Spleen (tissue), 7 donors: ENCODE measurements at regions not wholly inside any gene's neighbourhood (a gene's known extent, or its start where the extent isn't known, plus 50 kb on each side); places are given as distances from the start of the nearest gene placed in this dataset.

Experiments
- CTCF ChIP-seq, 11 experiments: fragments of 200-600 bp in 7 of 11; fragments of 450-650 bp in 4 of 11; sonication (generic) in 4 of 11; IDR thresholded peaks in 8 of 11; conservative IDR thresholded peaks in 3 of 11; 1 replicate in 7 of 11; 2 replicates in 4 of 11; pipeline versions ENCODE4 v1.4.0 to v1.8.0; 2016 to 2021; ENCODE audit warnings: antibody characterized with exemption in 11 of 11, inconsistent platforms in 4 of 11, mild to moderate bottlenecking in 1 of 11
- POLR2A ChIP-seq, 3 donors: fragments of 450-650 bp; IDR thresholded peaks; one replicate each; pipeline ENCODE4 v1.5.1; 2017; ENCODE audit warnings: antibody characterized with exemption in 3 of 3, mild to moderate bottlenecking in 1 of 3
- POLR2AphosphoS5 ChIP-seq, 3 donors: sonication (generic); formaldehyde crosslinking; IDR thresholded peaks; one replicate each; pipeline ENCODE4 v1.5.1; 2017; ENCODE audit warnings: antibody characterized with exemption in 3 of 3
- donor health status: DM: no; HTN: no; CAD: no; lungs with moderate emphysema.
- donor health status: DM: no; HTN: no; CAD: no.
- donor health status: DM: no; HTN: no; CAD: no.

GRCh38 chr12:61502179-61502578, 758.0 kb upstream of the USP15 start:
- no peak for TF ChIP-seq CTCF (IDR thresholded peaks at IDR 0.05 in 8 of 11, conservative IDR thresholded peaks at IDR 0.05 in 3 of 11)
- TF ChIP-seq POLR2A (IDR thresholded peaks at IDR 0.05) = no peak
- TF ChIP-seq POLR2AphosphoS5 (IDR thresholded peaks at IDR 0.05) = no peak
